SH-SY5Y (cell line): ENCODE measurements at regions not wholly inside any gene's neighbourhood (a gene's known extent, or its start where the extent isn't known, plus 50 kb on each side); places are given as distances from the start of the nearest gene placed in this dataset.

ENCODE experiments used
- GATA2 ChIP-seq: IDR thresholded peaks from 2 replicates; pipeline ENCODE4 v1.6.1; 2011; ENCODE audit warnings: mild to moderate bottlenecking, low read depth, low read length
- GATA3 ChIP-seq: IDR thresholded peaks from 2 replicates; pipeline ENCODE4 v1.6.1; 2011; ENCODE audit warnings: low read depth, mild to moderate bottlenecking, low read length, moderate library complexity

GRCh38 chr10:78405736-78406135 lies 372.1 kb downstream of the RPS24 start:
- TF ChIP-seq GATA2 (no peak), GATA3 (no peak)
